ENCODE measurements at regions not wholly inside any gene's neighbourhood (a gene's known extent, or its start where the extent isn't known, plus 50 kb on each side); places are given as distances from the start of the nearest gene placed in this dataset.

- no peaks in the 10 kb centered on the region for H3K36me3 ChIP-seq (ENCODE audit: control insufficient read depth, insufficient read depth, low read length)
- no peak overlapping the region for H3K4me3 ChIP-seq (ENCODE audit: extremely low read depth, insufficient read depth, low read length, poor library complexity, severe bottlenecking)
- H3K4me1 ChIP-seq (ENCODE audit: control insufficient read depth, insufficient read depth, low read length, poor library complexity, severe bottlenecking), result no peaks in the 10 kb centered on the region
- H3K27ac ChIP-seq (ENCODE audit: low read depth, low read length, severe bottlenecking), result no peak overlapping the region
- H3K9me3 ChIP-seq (ENCODE audit: control insufficient read depth, low read length), result peaks cover under 1% of the 10 kb centered on the region
- 20 to 65% methylated on average over 2 to 3 of the region's 4 CpGs for WGBS, 2 experiments (ENCODE audit: insufficient coverage in 2 of 2)
Measured at GRCh38 chr5:92518318-92518904, 1062.6 kb downstream of the NR2F1-AS1 start.

- no peak overlapping the region for H3K27ac ChIP-seq (ENCODE audit: low read depth, low read length, severe bottlenecking)
- peaks cover 7% of the 10 kb centered on the region for H3K9me3 ChIP-seq (ENCODE audit: control insufficient read depth, low read length)
- H3K4me3 ChIP-seq (ENCODE audit: extremely low read depth, insufficient read depth, low read length, poor library complexity, severe bottlenecking), result no peak overlapping the region
- H3K36me3 ChIP-seq (ENCODE audit: control insufficient read depth, insufficient read depth, low read length), result no peaks in the 10 kb centered on the region
- no peaks in the 10 kb centered on the region for H3K4me1 ChIP-seq (ENCODE audit: control insufficient read depth, insufficient read depth, low read length, poor library complexity, severe bottlenecking)
Measured at GRCh38 chr5:92514896-92515295, 1066.1 kb downstream of the NR2F1-AS1 start.

GRCh38 chr5:92513067-92513466 is 1068.0 kb downstream of the NR2F1-AS1 start:
- no peaks in the 10 kb centered on the region for H3K4me1 ChIP-seq (ENCODE audit: control insufficient read depth, insufficient read depth, low read length, poor library complexity, severe bottlenecking)
- no peak overlapping the region for H3K27ac ChIP-seq (ENCODE audit: low read depth, low read length, severe bottlenecking)
- 80 to 86% methylated on average over 1 of the region's 1 CpG for WGBS, 2 experiments (ENCODE audit: insufficient coverage in 2 of 2)
- peaks cover 7% of the 10 kb centered on the region for H3K9me3 ChIP-seq (ENCODE audit: control insufficient read depth, low read length)
- H3K4me3 ChIP-seq (ENCODE audit: extremely low read depth, insufficient read depth, low read length, poor library complexity, severe bottlenecking), result no peak overlapping the region
- H3K36me3 ChIP-seq (ENCODE audit: control insufficient read depth, insufficient read depth, low read length), result no peaks in the 10 kb centered on the region

GRCh38 chr5:92508271-92508670 is 1072.7 kb downstream of the NR2F1-AS1 start:
- H3K9me3 ChIP-seq (ENCODE audit: control insufficient read depth, low read length), result peaks cover 6% of the 10 kb centered on the region
- H3K4me1 ChIP-seq (ENCODE audit: control insufficient read depth, insufficient read depth, low read length, poor library complexity, severe bottlenecking), result no peaks in the 10 kb centered on the region
- no peaks in the 10 kb centered on the region for H3K36me3 ChIP-seq (ENCODE audit: control insufficient read depth, insufficient read depth, low read length)
- no peak overlapping the region for H3K4me3 ChIP-seq (ENCODE audit: extremely low read depth, insufficient read depth, low read length, poor library complexity, severe bottlenecking)
- H3K27ac ChIP-seq (ENCODE audit: low read depth, low read length, severe bottlenecking), result no peak overlapping the region

- no peak overlapping the region for H3K4me3 ChIP-seq (ENCODE audit: extremely low read depth, insufficient read depth, low read length, poor library complexity, severe bottlenecking)
- H3K27ac ChIP-seq (ENCODE audit: low read depth, low read length, severe bottlenecking), result no peak overlapping the region
- H3K4me1 ChIP-seq (ENCODE audit: control insufficient read depth, insufficient read depth, low read length, poor library complexity, severe bottlenecking), result no peaks in the 10 kb centered on the region
- no peaks in the 10 kb centered on the region for H3K9me3 ChIP-seq (ENCODE audit: control insufficient read depth, low read length)
- no peaks in the 10 kb centered on the region for H3K36me3 ChIP-seq (ENCODE audit: control insufficient read depth, insufficient read depth, low read length)
Measured at GRCh38 chr5:92505925-92506324, 1075.1 kb downstream of the NR2F1-AS1 start.

DNA sequence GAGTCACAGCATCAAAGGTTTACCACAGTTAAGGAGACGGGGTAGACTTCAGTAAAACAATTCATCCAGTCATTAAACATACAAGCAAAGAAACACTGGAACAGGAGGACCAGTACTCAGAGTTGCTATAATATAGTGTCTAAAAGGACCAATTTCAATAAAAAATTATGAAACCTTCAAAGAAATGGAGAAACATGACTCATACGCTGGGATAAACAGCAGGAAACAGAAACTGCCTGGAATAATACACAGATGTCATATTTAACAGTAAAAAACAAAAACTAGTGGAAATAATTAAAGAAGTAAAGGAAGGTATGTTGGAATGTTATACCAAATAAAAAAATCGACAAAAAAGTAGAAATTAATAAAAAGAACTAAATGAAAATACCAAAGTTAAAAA is 1075.9 kb downstream of the NR2F1-AS1 start:
- Histone ChIP-seq H3K4me1 (ENCODE audit: control insufficient read depth, insufficient read depth, low read length, poor library complexity, severe bottlenecking) (no peaks in the 10 kb centered on the region), H3K36me3 (ENCODE audit: control insufficient read depth, insufficient read depth, low read length) (no peaks in the 10 kb centered on the region), H3K4me3 (ENCODE audit: extremely low read depth, insufficient read depth, low read length, poor library complexity, severe bottlenecking) (no peak overlapping the region), H3K27ac (ENCODE audit: low read depth, low read length, severe bottlenecking) (no peak overlapping the region), H3K9me3 (ENCODE audit: control insufficient read depth, low read length) (no peaks in the 10 kb centered on the region)
- WGBS, 2 experiments (ENCODE audit: insufficient coverage in 2 of 2), result 80% methylated on average over 1 of the region's 3 CpGs; no CpG with 5 or more reads in 1 of the 2 experiments

DNA sequence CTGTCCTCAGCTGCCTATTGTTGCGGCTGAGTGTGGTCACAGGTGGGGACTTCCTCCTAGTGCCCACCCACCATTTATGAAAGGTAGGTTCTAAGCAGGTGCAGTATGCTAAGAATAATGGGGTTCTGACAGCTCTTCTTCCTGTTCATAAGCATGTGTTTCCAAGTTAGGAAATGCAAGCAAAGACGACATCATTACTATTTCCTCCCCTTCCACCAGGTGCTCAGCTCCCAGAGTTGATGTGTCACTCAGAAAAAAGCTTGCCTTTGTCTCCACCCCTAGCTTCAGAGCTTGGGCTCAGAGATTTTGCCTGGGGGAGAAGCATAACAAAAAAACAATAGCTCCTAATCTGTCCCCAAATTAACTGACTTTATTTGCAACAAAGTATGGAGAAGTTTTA is 1076.7 kb downstream of the NR2F1-AS1 start:
- Histone ChIP-seq H3K4me3 (ENCODE audit: extremely low read depth, insufficient read depth, low read length, poor library complexity, severe bottlenecking) (no peak overlapping the region), H3K4me1 (ENCODE audit: control insufficient read depth, insufficient read depth, low read length, poor library complexity, severe bottlenecking) (no peaks in the 10 kb centered on the region), H3K27ac (ENCODE audit: low read depth, low read length, severe bottlenecking) (no peak overlapping the region), H3K36me3 (ENCODE audit: control insufficient read depth, insufficient read depth, low read length) (no peaks in the 10 kb centered on the region), H3K9me3 (ENCODE audit: control insufficient read depth, low read length) (no peaks in the 10 kb centered on the region)
- 83% methylated on average over 1 of the region's 2 CpGs; no CpG with 5 or more reads in 1 of the 2 experiments for WGBS, 2 experiments (ENCODE audit: insufficient coverage in 2 of 2)

DNA sequence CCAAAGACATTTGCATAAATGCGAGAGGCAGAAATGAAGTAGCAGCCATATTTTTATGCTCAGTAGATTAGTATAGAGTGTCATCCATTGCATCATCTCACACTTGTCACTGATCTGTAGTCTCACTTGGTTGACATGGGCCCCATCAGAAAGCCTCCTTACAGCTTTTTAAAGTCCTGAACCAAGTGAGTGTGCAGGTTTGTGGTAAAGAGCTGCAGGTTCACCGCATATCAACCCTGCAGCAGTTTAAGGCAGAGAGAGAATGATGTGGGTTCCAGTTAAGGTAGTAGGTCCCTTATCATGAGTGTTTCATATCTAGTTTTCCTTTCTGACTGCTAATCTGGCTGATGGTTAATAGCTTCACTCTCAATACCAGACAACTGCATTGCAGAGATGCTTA is 1080.3 kb downstream of the NR2F1-AS1 start:
- Histone ChIP-seq H3K36me3 (ENCODE audit: control insufficient read depth, insufficient read depth, low read length) (no peaks in the 10 kb centered on the region), H3K4me1 (ENCODE audit: control insufficient read depth, insufficient read depth, low read length, poor library complexity, severe bottlenecking) (no peaks in the 10 kb centered on the region), H3K4me3 (ENCODE audit: extremely low read depth, insufficient read depth, low read length, poor library complexity, severe bottlenecking) (no peak overlapping the region), H3K9me3 (ENCODE audit: control insufficient read depth, low read length) (no peaks in the 10 kb centered on the region), H3K27ac (ENCODE audit: low read depth, low read length, severe bottlenecking) (no peak overlapping the region)
- 75% methylated on average over 1 of the region's 2 CpGs; no CpG with 5 or more reads in 1 of the 2 experiments for WGBS, 2 experiments (ENCODE audit: insufficient coverage in 2 of 2)

GRCh38 chr5:92496545-92496944 is 1084.5 kb downstream of the NR2F1-AS1 start:
- H3K4me3 ChIP-seq (ENCODE audit: extremely low read depth, insufficient read depth, low read length, poor library complexity, severe bottlenecking), result no peak overlapping the region
- no peaks in the 10 kb centered on the region for H3K36me3 ChIP-seq (ENCODE audit: control insufficient read depth, insufficient read depth, low read length)
- H3K27ac ChIP-seq (ENCODE audit: low read depth, low read length, severe bottlenecking), result no peak overlapping the region
- H3K4me1 ChIP-seq (ENCODE audit: control insufficient read depth, insufficient read depth, low read length, poor library complexity, severe bottlenecking), result no peaks in the 10 kb centered on the region
- no peaks in the 10 kb centered on the region for H3K9me3 ChIP-seq (ENCODE audit: control insufficient read depth, low read length)

DNA sequence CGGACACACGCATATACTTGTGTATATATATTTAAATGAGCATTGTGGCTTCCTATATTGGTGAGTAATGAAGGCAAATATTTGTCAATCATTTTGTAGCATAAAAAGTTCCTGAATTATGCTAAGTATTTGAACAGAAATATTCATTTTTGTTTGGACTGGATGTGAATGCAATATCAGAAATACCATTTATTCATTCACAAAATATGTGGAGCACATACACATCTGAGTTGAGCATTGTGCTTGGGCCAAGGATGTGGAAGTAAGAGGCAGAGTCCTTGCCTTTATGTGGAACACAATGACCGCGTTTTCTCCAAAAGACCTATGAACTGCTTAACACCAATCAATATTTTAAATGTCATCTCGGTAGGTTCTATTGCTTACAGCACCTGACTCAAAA is 1086.5 kb downstream of the NR2F1-AS1 start:
- Histone ChIP-seq H3K9me3 (ENCODE audit: control insufficient read depth, low read length) (no peaks in the 10 kb centered on the region), H3K36me3 (ENCODE audit: control insufficient read depth, insufficient read depth, low read length) (no peaks in the 10 kb centered on the region), H3K4me3 (ENCODE audit: extremely low read depth, insufficient read depth, low read length, poor library complexity, severe bottlenecking) (no peak overlapping the region), H3K4me1 (ENCODE audit: control insufficient read depth, insufficient read depth, low read length, poor library complexity, severe bottlenecking) (no peaks in the 10 kb centered on the region), H3K27ac (ENCODE audit: low read depth, low read length, severe bottlenecking) (no peak overlapping the region)
- WGBS, 2 experiments (ENCODE audit: insufficient coverage in 2 of 2), result 88% methylated on average over 5 of the region's 5 CpGs; no CpG with 5 or more reads in 1 of the 2 experiments

DNA sequence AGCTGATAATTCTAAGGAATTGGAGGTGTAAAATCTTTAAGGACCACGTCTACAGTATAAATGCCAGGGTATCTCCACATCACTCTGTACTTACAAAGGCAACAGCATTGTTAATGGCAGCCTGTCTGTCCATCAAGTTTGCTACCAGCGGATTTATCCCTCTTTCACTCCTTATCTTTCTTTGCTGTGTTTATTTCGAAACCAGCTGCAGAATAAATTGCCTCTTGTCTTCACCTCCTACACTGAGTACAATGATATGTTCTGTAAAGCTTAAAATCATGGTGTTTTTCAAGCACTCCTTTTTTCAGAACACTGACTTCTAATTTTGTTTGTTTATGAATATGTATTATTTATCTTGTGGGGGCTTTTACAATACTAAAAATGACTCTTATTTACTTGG is 1088.1 kb downstream of the NR2F1-AS1 start:
- Histone ChIP-seq H3K36me3 (ENCODE audit: control insufficient read depth, insufficient read depth, low read length) (no peaks in the 10 kb centered on the region), H3K4me3 (ENCODE audit: extremely low read depth, insufficient read depth, low read length, poor library complexity, severe bottlenecking) (no peak overlapping the region), H3K9me3 (ENCODE audit: control insufficient read depth, low read length) (no peaks in the 10 kb centered on the region), H3K27ac (ENCODE audit: low read depth, low read length, severe bottlenecking) (no peak overlapping the region), H3K4me1 (ENCODE audit: control insufficient read depth, insufficient read depth, low read length, poor library complexity, severe bottlenecking) (no peaks in the 10 kb centered on the region)
- WGBS, 2 experiments (ENCODE audit: insufficient coverage in 2 of 2), result 80% methylated on average over 1 of the region's 3 CpGs; no CpG with 5 or more reads in 1 of the 2 experiments

DNA sequence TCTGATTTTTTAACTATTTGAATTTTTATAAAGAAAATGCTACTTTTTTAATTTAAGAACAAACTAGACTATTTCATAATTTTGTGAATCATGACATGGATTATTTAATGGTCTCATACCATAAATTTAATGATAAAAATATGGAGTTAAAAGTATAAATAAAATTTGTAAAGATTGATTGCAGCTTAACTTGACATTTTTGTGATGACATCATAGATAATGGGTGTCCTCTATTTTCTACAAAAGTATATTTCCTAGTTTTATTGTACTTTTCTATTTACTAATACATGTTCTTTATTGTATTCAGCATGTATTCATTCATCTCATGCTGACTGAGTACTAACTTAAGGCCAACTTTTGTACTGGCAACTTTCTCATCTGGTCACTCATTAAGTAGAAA is 1096.5 kb downstream of the NR2F1-AS1 start:
- no peaks in the 10 kb centered on the region for H3K9me3 ChIP-seq (ENCODE audit: control insufficient read depth, low read length)
- H3K27ac ChIP-seq (ENCODE audit: low read depth, low read length, severe bottlenecking), result no peak overlapping the region
- no peaks in the 10 kb centered on the region for H3K36me3 ChIP-seq (ENCODE audit: control insufficient read depth, insufficient read depth, low read length)
- H3K4me1 ChIP-seq (ENCODE audit: control insufficient read depth, insufficient read depth, low read length, poor library complexity, severe bottlenecking), result no peaks in the 10 kb centered on the region
- H3K4me3 ChIP-seq (ENCODE audit: extremely low read depth, insufficient read depth, low read length, poor library complexity, severe bottlenecking), result no peak overlapping the region
